Peyer's patch (tissue), 4 donors: ENCODE measurements at regions not wholly inside any gene's neighbourhood (a gene's known extent, or its start where the extent isn't known, plus 50 kb on each side); places are given as distances from the start of the nearest gene placed in this dataset.
A peak's percentile ranks its signal among the peaks of the same experiment; 100 is the strongest.

Source experiments
- DNase-seq, 3 donors: peaks; one replicate each; pipeline ENCODE4 v3.0.0-alpha.2; 2017 to 2019
- H3K27ac ChIP-seq, 4 donors: fragments of 200-600 bp; sonication (generic); one replicate each; pipeline ENCODE4 v1.5.1; 2016 to 2019
- H3K27me3 ChIP-seq, 2 donors: fragments of 200-600 bp; sonication (generic); one replicate each; pipeline ENCODE4 v1.5.1; 2019
- H3K36me3 ChIP-seq, 3 donors: fragments of 200-600 bp; sonication (generic); one replicate each; pipeline ENCODE4 v1.5.1; 2016 to 2019
- H3K4me1 ChIP-seq, 4 donors: fragments of 200-600 bp; sonication (generic); one replicate each; pipeline ENCODE4 v1.5.1; 2016 to 2019
- H3K4me3 ChIP-seq, 4 donors: fragments of 200-600 bp; sonication (generic); 1 replicate in 3 of 4; 2 replicates in 1 of 4; pipeline ENCODE4 v1.5.1; 2016 to 2019; ENCODE audit warnings: mild to moderate bottlenecking in 1 of 4
- H3K9me3 ChIP-seq, 4 donors: fragments of 200-600 bp; sonication (generic); one replicate each; pipeline ENCODE4 v1.5.1; 2016 to 2019; ENCODE audit warnings: mild to moderate bottlenecking in 1 of 4
- POLR2A ChIP-seq, 2 donors: fragments of 450-650 bp; IDR thresholded peaks; one replicate each; pipeline ENCODE4 v1.5.1; 2017; ENCODE audit warnings: antibody characterized with exemption in 2 of 2, mild to moderate bottlenecking in 2 of 2, moderate library complexity in 2 of 2
- TF ChIP-seq, protein P1 (sequence below), 6 experiments: fragments of 450-650 bp in 4 of 6; fragments of 200-600 bp in 2 of 6; sonication (generic) in 1 of 6; IDR thresholded peaks; one replicate each; pipeline ENCODE4 v1.5.1; 2017 to 2019; ENCODE audit warnings: antibody characterized with exemption in 6 of 6, mild to moderate bottlenecking in 3 of 6, moderate library complexity in 1 of 6

DNA sequence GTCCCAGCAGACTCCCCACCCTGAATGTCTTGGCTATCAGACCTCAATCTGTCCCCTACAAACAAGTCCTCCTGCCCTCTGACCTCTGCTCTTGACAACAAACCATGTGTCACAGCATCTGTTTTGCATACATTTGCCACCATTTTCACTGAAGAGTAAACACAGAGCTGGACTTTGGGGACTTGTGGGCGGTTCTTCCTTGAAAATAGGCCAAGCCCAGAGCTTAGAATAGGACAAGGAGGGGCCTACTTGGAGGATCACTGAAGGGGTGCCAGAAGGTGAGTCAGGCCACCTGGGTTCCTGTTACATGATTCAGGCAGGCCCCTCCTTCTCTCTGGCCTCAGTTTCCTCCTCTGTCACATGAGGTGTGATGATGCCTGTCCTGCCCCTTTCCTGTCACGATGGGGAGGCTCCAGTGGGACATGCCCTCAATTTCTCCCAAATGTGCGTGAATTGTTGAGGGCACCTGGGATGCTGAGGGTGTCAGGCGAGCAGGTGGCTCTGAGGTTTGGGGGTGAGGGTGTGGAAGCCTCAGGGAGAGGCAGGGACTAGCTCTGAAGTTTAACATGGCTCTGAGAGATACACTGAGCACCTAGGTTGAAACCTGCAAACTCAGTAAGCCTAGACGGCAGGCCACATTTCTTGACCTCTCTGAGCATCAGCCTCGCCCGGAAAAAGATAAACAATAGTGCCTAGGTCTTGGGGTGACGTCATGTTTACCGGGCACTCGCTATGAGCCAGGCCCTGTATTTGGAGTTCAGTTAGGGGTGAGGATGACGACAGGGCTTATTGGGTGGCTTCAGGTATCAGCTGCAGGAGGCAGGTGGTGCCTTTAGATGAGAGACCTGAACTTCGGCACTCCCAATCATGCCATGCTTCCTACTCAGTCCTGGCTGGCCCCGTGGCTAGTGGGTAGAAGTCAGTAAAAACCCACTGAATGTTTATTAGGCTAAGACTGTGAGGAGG lies 107.6 kb upstream of the PITX1 start:
- TF ChIP-seq, protein P1, sequence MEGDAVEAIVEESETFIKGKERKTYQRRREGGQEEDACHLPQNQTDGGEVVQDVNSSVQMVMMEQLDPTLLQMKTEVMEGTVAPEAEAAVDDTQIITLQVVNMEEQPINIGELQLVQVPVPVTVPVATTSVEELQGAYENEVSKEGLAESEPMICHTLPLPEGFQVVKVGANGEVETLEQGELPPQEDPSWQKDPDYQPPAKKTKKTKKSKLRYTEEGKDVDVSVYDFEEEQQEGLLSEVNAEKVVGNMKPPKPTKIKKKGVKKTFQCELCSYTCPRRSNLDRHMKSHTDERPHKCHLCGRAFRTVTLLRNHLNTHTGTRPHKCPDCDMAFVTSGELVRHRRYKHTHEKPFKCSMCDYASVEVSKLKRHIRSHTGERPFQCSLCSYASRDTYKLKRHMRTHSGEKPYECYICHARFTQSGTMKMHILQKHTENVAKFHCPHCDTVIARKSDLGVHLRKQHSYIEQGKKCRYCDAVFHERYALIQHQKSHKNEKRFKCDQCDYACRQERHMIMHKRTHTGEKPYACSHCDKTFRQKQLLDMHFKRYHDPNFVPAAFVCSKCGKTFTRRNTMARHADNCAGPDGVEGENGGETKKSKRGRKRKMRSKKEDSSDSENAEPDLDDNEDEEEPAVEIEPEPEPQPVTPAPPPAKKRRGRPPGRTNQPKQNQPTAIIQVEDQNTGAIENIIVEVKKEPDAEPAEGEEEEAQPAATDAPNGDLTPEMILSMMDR (IDR thresholded peaks at IDR 0.05) = no peak
- no peak for TF ChIP-seq POLR2A (IDR thresholded peaks at IDR 0.05)
- Histone ChIP-seq H3K9me3 (no peaks in the 10 kb centered on the region), H3K27me3 (no peaks in the 10 kb centered on the region), H3K36me3 (no peaks in the 10 kb centered on the region), H3K4me3 (no peak overlapping the region), H3K4me1 (peaks cover 0 to 12% (median 2%) of the 10 kb centered on the region in 4 donors), H3K27ac (peak overlapping the region in 2 of 4 donors; percentile 48 to 68)
- DNase-seq = peak in 1 of 3 donors; percentile 39

DNA sequence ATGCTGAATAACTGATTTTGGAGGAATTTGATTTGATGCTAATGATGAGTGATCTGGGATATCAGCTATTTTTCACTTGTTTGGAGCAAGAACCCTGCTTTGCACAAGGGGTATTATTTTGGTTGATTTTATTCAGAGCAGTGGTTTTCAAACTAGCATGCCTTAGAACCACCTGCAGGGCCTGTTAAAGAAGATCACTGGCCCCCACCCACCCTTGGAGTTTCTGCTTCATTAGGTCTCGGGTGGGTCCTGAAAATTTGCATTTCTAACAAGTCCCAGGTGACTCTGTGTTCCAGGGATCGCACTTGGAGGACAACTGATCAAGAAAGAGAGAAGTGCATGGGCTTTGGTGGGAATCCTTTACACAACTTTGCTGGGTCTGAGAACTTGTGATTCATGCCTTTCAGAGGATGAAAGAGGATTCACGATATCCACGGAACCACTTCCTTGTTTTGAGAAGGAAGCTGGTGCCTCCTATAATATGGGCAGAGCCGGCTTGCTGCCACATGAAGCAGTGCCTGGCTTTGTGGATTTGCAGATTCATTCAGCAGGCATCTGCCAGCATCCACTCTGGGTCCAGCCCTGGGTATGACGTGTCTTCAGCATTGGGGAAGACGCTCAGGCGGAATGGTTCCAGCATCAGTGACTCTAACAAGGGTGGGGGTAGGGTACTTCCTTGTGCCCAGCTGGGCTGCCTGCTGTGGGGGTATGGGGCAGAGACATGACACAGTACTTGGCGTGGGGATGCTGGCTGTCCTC lies 106.6 kb upstream of the PITX1 start:
- peak overlapping the region in 2 of 4 donors; percentile 68 to 75 for H3K27ac ChIP-seq
- H3K4me1 ChIP-seq = peaks cover 0 to 19% (median 2%) of the 10 kb centered on the region in 4 donors
- no peaks in the 10 kb centered on the region for H3K27me3 ChIP-seq
- H3K4me3 ChIP-seq = no peak overlapping the region
- H3K36me3 ChIP-seq = no peaks in the 10 kb centered on the region
- DNase-seq = no peak
- H3K9me3 ChIP-seq = no peaks in the 10 kb centered on the region
- no peak for TF ChIP-seq POLR2A (IDR thresholded peaks at IDR 0.05)
- TF ChIP-seq, protein P1 (IDR thresholded peaks at IDR 0.05) = no peak

DNA sequence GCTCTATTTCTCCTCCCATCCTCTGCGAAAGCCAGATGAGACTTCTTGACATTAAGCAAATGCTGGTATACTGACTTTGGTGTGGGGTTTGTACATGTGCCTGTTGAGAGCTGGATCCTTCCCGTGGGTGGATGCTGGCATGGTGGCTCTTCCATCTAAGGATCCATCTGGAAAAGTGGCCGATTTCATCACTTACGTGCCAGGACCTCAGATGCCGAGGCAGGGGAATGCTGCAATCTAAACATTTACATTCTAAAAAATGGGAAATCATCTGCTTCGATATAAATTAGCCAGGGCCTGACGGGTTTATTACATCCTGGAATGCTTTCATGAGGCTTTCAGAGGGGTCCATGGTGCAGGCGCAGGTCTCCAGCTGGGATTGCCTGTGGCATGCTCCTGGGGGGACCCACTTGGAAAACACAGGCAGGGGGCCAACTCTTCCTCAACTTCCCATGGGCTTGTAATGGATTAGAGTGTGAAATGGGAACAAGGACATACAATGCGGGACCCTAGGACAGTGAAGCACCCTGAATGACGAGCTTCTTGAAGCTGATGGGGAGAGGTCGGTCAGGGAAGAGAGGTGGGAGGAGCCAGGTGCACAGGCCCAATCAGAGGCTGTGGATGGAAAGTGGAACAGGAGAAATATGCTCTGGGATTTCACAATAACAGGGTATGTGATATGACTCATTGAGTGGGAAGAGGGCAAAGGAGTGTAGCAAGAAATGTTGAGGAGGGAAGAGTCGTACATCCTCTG lies 105.5 kb upstream of the PITX1 start:
- no peak for TF ChIP-seq POLR2A (IDR thresholded peaks at IDR 0.05)
- TF ChIP-seq, protein P1 (IDR thresholded peaks at IDR 0.05) = no peak
- peak overlapping the region; percentile 13 to 75 (median 48) for H3K27ac ChIP-seq
- H3K27me3 ChIP-seq = no peaks in the 10 kb centered on the region
- no peak for DNase-seq
- H3K4me1 ChIP-seq = peaks cover 0 to 29% (median 2%) of the 10 kb centered on the region in 4 donors
- H3K9me3 ChIP-seq = no peaks in the 10 kb centered on the region
- H3K4me3 ChIP-seq = no peak overlapping the region
- H3K36me3 ChIP-seq = no peaks in the 10 kb centered on the region

- TF ChIP-seq, protein P1 (IDR thresholded peaks at IDR 0.05) = no peak
- no peak for TF ChIP-seq POLR2A (IDR thresholded peaks at IDR 0.05)
- peaks cover 0 to 37% (median 2%) of the 10 kb centered on the region in 4 donors for H3K4me1 ChIP-seq
- DNase-seq = no peak
- no peaks in the 10 kb centered on the region for H3K36me3 ChIP-seq
- no peak overlapping the region for H3K4me3 ChIP-seq
- H3K27ac ChIP-seq = peak overlapping the region in 2 of 4 donors; percentile 3 to 68
- no peaks in the 10 kb centered on the region for H3K27me3 ChIP-seq
- H3K9me3 ChIP-seq = no peaks in the 10 kb centered on the region
These were observed 104.3 kb upstream of the PITX1 start for GRCh38 chr5:135138116-135138850.
